ENCODE measurements at regions not wholly inside any gene's neighbourhood (a gene's known extent, or its start where the extent isn't known, plus 50 kb on each side); places are given as distances from the start of the nearest gene placed in this dataset.

DNA sequence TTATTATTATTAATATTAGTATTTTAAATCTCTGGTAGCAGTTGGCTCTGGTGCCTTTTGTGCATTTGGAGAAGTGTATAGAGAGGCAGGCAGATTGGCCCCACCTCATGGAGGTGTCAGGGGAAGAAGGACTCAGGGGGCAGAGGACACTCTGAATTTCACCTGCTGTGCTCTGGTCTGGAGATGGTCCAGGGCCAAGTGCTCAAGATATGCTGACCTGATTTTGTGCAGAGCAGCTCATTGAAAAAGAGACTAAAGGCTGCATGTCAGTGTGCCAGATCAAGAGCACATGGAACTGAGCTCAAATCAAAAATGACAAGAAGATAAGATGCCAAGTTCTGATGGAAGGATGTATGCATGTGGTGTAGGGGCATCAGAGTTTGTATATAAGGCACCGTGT lies 323.6 kb upstream of the TNP1 start:
- no peak for TF ChIP-seq CTCF (conservative IDR thresholded peaks at IDR 0.05; ENCODE audit: low read depth, low read length)
- DNase-seq (ENCODE audit: low read depth): no peak
- H3K4me3 ChIP-seq (ENCODE audit: low read depth, low read length): no peak overlapping the region

GRCh38 chr2:217182926-217183325 lies 323.1 kb upstream of the TNP1 start:
- no peak for DNase-seq (ENCODE audit: low read depth)
- no peak overlapping the region for H3K4me3 ChIP-seq (ENCODE audit: low read depth, low read length)
- no peak for TF ChIP-seq CTCF (conservative IDR thresholded peaks at IDR 0.05; ENCODE audit: low read depth, low read length)

DNA sequence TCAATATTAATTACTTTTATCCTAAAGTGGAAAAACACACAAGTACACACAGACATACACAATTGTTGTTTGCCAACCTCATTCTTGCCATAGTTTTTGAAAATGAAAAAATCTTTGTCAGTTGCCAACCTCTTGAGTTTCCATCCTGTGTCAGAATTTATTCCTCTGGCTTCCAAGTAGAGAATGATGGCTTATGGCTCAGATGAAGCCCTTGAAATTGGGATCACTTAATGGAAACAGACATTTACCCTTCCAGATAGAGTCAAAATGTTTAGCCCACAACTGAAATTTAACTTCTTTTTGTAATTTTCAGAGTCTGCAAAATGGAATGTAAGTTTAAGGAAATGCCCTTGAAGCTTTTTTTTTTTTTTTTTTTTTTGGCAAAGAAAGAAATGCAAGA lies 321.6 kb upstream of the TNP1 start:
- no peak for TF ChIP-seq CTCF (conservative IDR thresholded peaks at IDR 0.05; ENCODE audit: low read depth, low read length)

GRCh38 chr2:217179854-217180253 lies 320.0 kb upstream of the TNP1 start:
- TF ChIP-seq CTCF (conservative IDR thresholded peaks at IDR 0.05; ENCODE audit: low read depth, low read length): no peak
- H3K4me3 ChIP-seq (ENCODE audit: low read depth, low read length): no peak overlapping the region

More for the DNA sequence above, 321.6 kb upstream of the TNP1 start:
- H3K4me3 ChIP-seq (ENCODE audit: low read depth, low read length): no peak overlapping the region
- DNase-seq (ENCODE audit: low read depth): no peak

GRCh38 chr2:217178341-217178740 lies 318.5 kb upstream of the TNP1 start:
- no peak for TF ChIP-seq CTCF (conservative IDR thresholded peaks at IDR 0.05; ENCODE audit: low read depth, low read length)
- DNase-seq (ENCODE audit: low read depth): no peak
- no peak overlapping the region for H3K4me3 ChIP-seq (ENCODE audit: low read depth, low read length)

More at GRCh38 chr2:217179854-217180253, 320.0 kb upstream of the TNP1 start:
- DNase-seq (ENCODE audit: low read depth): no peak

- no peak overlapping the region for H3K4me3 ChIP-seq (ENCODE audit: low read depth, low read length)
- TF ChIP-seq CTCF (conservative IDR thresholded peaks at IDR 0.05; ENCODE audit: low read depth, low read length): no peak
- no peak for DNase-seq (ENCODE audit: low read depth)
These were observed 317.9 kb upstream of the TNP1 start for GRCh38 chr2:217177720-217178119.

GRCh38 chr2:217171874-217172273 lies 312.0 kb upstream of the TNP1 start:
- H3K4me3 ChIP-seq (ENCODE audit: low read depth, low read length): no peak overlapping the region
- DNase-seq (ENCODE audit: low read depth): no peak
- no peak for TF ChIP-seq CTCF (conservative IDR thresholded peaks at IDR 0.05; ENCODE audit: low read depth, low read length)

Measured in epithelial cell of proximal tubule (primary cell).